HUES64 (cell line): ENCODE measurements at regions not wholly inside any gene's neighbourhood (a gene's known extent, or its start where the extent isn't known, plus 50 kb on each side); places are given as distances from the start of the nearest gene placed in this dataset.
"Not testable (repeated sequence)": the region's sequence is repeated elsewhere in the genome, so short reads cannot be mapped to it uniquely, and the experiment has no call there.

Source experiments
- H3K27ac ChIP-seq: 2 replicates; pipeline ENCODE4 v1.7.0; 2013; ENCODE audit warnings: low read depth, low read length, inconsistent platforms
- H3K27me3 ChIP-seq: 2 replicates; pipeline ENCODE4 v1.6.1; 2013; ENCODE audit warnings: mild to moderate bottlenecking, low read length; ENCODE audit not compliant: insufficient read depth
- H3K36me3 ChIP-seq: 2 replicates; pipeline ENCODE4 v1.6.1; 2013; ENCODE audit warnings: mild to moderate bottlenecking, low read length; ENCODE audit not compliant: insufficient read depth
- H3K4me1 ChIP-seq: 2 replicates; pipeline ENCODE4 v1.6.1; 2013; ENCODE audit warnings: mild to moderate bottlenecking, low read length, moderate library complexity; ENCODE audit not compliant: insufficient read depth
- H3K4me3 ChIP-seq: 2 replicates; pipeline ENCODE4 v1.5.1; 2013; ENCODE audit warnings: mild to moderate bottlenecking, low read length, moderate library complexity
- H3K9ac ChIP-seq: 2 replicates; pipeline ENCODE4 v1.6.1; 2013; ENCODE audit warnings: mild to moderate bottlenecking, low read depth, low read length
- H3K9me3 ChIP-seq: 2 replicates; pipeline ENCODE4 v1.6.1; 2013; ENCODE audit warnings: low read depth, low read length; ENCODE audit not compliant: insufficient read depth
- WGBS: fragments of 150-250, 120-280 bp; methylation state at CpG from one replicate; pipeline ENCODE4 v1.1.7; 2013; ENCODE audit warnings: missing lambda C conversion rate; 5-methylcytosine and 5-hydroxymethylcytosine counted together

GRCh38 chr1:29590583-29591565, 354.6 kb downstream of the PTPRU start:
- H3K9ac ChIP-seq = no peak overlapping the region
- H3K4me1 ChIP-seq = no peaks in the 10 kb centered on the region
- H3K9me3 ChIP-seq = no peaks in the 10 kb centered on the region
- no peaks in the 10 kb centered on the region for H3K36me3 ChIP-seq
- H3K27ac ChIP-seq = no peak overlapping the region
- H3K27me3 ChIP-seq = no peaks in the 10 kb centered on the region
- no peak overlapping the region for H3K4me3 ChIP-seq
- 80% methylated on average over 10 of the region's 10 CpGs for WGBS

GRCh38 chr1:29589716-29590115, 353.4 kb downstream of the PTPRU start:
- 90% methylated on average over 2 of the region's 3 CpGs for WGBS
- H3K4me3 ChIP-seq, H3K36me3 ChIP-seq, H3K9me3 ChIP-seq, H3K27ac ChIP-seq, H3K9ac ChIP-seq, H3K4me1 ChIP-seq, H3K27me3 ChIP-seq: not testable (repeated sequence)

- Histone ChIP-seq H3K36me3 (no peaks in the 10 kb centered on the region), H3K27ac (no peak overlapping the region), H3K4me3 (no peak overlapping the region), H3K9me3 (no peaks in the 10 kb centered on the region), H3K9ac (no peak overlapping the region), H3K4me1 (no peaks in the 10 kb centered on the region), H3K27me3 (no peaks in the 10 kb centered on the region)
- WGBS = 88% methylated on average over 3 of the region's 4 CpGs
These were observed 350.8 kb downstream of the PTPRU start for GRCh38 chr1:29586991-29587745.

DNA sequence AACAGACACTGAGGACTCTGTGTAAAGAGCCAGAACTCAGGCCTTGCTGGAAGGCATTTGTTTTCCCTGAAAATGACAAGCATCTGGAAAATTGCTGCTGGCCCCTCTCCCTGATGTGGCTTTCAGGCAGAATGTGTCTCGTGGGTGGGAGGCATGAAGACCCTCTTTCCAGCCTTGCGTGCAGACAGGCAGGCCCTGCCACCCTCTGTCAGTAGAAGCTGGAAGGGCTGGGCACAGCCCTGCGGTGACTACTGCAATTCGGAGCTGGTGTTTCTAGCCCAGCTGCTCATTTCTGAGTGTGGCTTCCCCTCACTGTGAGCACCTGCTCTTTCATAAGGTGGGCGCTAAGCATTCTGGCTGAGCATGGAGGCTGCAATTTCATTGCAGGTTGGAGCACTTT, 349.9 kb downstream of the PTPRU start:
- no peaks in the 10 kb centered on the region for H3K36me3 ChIP-seq
- no peaks in the 10 kb centered on the region for H3K27me3 ChIP-seq
- WGBS = 96% methylated on average over 5 of the region's 5 CpGs

DNA sequence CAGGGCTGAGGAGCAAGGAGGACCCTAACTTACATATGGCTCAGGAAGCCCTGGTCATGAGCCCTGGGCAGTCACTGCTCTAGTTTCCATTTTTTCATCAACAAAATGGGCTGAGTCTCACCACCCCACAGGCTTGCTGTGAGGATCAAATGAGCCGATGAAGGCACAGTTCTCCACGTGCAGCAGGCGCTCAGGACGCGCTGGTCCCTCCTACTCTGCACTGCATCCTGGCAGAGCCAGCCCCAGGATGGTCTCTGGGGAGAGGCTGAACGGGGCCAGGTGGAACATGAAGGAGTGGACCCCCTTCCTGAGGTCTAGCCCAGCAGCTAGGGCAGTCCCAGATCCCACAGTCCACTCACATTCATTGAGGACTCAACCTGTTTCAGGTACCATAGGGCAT, 349.3 kb downstream of the PTPRU start:
- H3K4me1 ChIP-seq = no peaks in the 10 kb centered on the region
- no peak overlapping the region for H3K4me3 ChIP-seq
- H3K27ac ChIP-seq = no peak overlapping the region
- WGBS = 91% methylated on average over 6 of the region's 6 CpGs
- no peak overlapping the region for H3K9ac ChIP-seq
- no peaks in the 10 kb centered on the region for H3K27me3 ChIP-seq
- H3K9me3 ChIP-seq = no peaks in the 10 kb centered on the region
- no peaks in the 10 kb centered on the region for H3K36me3 ChIP-seq

More for the DNA sequence above, 349.9 kb downstream of the PTPRU start:
- Histone ChIP-seq H3K9me3 (no peaks in the 10 kb centered on the region), H3K9ac (no peak overlapping the region), H3K4me3 (no peak overlapping the region), H3K27ac (no peak overlapping the region), H3K4me1 (no peaks in the 10 kb centered on the region)

DNA sequence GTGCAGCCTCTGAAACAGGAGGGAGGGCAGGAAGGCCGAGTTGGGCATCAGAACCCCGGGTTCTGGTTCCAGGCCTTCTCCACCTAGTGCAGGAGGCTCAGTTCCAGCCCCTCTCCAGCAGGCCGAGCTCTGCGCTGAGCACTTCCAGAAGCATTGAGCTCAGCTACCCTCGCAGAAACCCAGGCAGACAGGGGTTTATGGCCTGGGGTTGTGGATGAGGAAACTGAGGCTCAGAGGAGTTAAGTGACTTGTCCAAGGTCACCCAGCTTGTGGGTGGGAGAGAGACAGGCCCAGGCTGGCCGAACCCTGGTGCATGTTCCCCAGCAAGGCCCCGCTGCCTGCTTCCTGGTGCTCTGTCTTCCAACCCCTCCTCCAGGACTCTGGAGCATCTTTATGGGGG, 348.9 kb downstream of the PTPRU start:
- WGBS = 90% methylated on average over 7 of the region's 7 CpGs
- H3K27me3 ChIP-seq = no peaks in the 10 kb centered on the region
- no peak overlapping the region for H3K4me3 ChIP-seq
- no peaks in the 10 kb centered on the region for H3K36me3 ChIP-seq
- H3K27ac ChIP-seq = no peak overlapping the region
- H3K4me1 ChIP-seq = no peaks in the 10 kb centered on the region
- H3K9me3 ChIP-seq = no peaks in the 10 kb centered on the region
- no peak overlapping the region for H3K9ac ChIP-seq

DNA sequence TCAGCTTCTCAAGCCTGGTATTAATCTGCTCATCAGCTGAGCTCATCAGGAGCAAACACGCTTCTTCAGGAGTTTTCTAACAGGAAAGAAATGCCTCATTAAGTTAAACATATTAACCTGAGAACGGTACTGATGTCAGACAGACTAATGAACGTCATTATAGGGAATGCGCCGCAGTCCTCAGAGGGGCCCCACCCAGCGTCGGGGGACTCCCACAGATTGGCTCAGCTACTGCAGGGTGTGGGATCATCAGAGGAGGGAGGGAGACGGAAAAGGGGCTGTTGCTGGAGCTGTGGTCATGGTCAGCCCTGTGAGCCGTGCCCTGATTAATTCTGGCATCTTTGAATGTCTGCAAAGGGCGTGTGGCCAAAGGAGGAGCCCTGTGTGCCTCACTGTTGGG, 348.5 kb downstream of the PTPRU start:
- no peaks in the 10 kb centered on the region for H3K27me3 ChIP-seq
- H3K4me1 ChIP-seq = no peaks in the 10 kb centered on the region
- H3K36me3 ChIP-seq = no peaks in the 10 kb centered on the region
- WGBS = 83% methylated on average over 10 of the region's 10 CpGs
- no peaks in the 10 kb centered on the region for H3K9me3 ChIP-seq
- no peak overlapping the region for H3K4me3 ChIP-seq
- no peak overlapping the region for H3K9ac ChIP-seq
- H3K27ac ChIP-seq = no peak overlapping the region

DNA sequence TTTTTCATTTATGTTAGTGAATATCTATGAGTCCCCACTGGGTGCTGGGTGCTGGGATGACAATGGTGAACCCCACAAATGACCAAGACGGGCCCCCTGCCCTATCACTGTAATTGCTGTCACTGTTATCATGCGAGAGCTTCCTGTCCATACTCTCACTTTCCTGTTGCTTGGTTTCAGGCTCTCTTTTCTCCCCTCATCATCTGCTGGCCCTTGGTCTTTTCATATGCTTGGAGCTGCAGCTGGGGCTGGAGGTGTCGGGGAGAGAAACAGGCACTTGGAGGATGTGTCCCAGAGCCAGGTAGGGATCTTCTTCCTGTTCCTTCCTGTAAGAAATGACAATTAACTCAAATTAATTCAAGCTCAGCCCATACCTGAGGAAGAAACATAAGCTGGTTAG, 348.0 kb downstream of the PTPRU start:
- Histone ChIP-seq H3K9me3 (no peaks in the 10 kb centered on the region), H3K36me3 (no peaks in the 10 kb centered on the region), H3K4me3 (no peak overlapping the region), H3K4me1 (no peaks in the 10 kb centered on the region), H3K9ac (no peak overlapping the region), H3K27me3 (no peaks in the 10 kb centered on the region), H3K27ac (no peak overlapping the region)
- 83% methylated on average over 3 of the region's 3 CpGs for WGBS

DNA sequence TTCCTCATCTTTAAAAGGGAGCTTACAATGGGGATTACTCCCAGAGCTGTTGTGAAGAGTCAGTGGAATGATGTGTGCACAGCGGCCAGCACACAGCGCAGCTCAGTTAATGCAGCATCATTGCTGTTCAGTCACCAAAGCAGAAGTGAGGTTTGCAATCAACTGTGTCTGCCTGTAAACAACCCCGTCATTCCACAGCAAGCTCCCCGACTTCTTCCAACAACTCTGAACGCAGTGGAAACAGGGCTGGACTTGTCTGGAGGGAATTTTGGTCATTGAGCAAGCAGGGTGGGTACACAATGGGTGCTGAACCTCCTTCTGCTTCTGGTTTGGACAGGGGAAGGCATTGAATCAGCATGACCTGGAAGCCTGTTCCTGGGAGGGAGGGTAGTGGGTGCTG, 347.4 kb downstream of the PTPRU start:
- 96% methylated on average over 5 of the region's 5 CpGs for WGBS
- no peaks in the 10 kb centered on the region for H3K9me3 ChIP-seq
- H3K4me1 ChIP-seq = peaks cover 2% of the 10 kb centered on the region; the same call in 1 of the 2 replicates
- no peak overlapping the region for H3K9ac ChIP-seq
- no peak overlapping the region for H3K4me3 ChIP-seq
- no peak overlapping the region for H3K27ac ChIP-seq
- H3K27me3 ChIP-seq = no peaks in the 10 kb centered on the region
- H3K36me3 ChIP-seq = no peaks in the 10 kb centered on the region

GRCh38 chr1:29581256-29581655, 344.9 kb downstream of the PTPRU start:
- H3K9ac ChIP-seq = no peak overlapping the region
- no peaks in the 10 kb centered on the region for H3K36me3 ChIP-seq
- H3K27ac ChIP-seq = no peak overlapping the region
- H3K27me3 ChIP-seq = no peaks in the 10 kb centered on the region
- WGBS = 96% methylated on average over 4 of the region's 4 CpGs
- H3K4me3 ChIP-seq = no peak overlapping the region
- H3K4me1 ChIP-seq = peaks cover 10% of the 10 kb centered on the region; the same call in 1 of the 2 replicates
- no peaks in the 10 kb centered on the region for H3K9me3 ChIP-seq

DNA sequence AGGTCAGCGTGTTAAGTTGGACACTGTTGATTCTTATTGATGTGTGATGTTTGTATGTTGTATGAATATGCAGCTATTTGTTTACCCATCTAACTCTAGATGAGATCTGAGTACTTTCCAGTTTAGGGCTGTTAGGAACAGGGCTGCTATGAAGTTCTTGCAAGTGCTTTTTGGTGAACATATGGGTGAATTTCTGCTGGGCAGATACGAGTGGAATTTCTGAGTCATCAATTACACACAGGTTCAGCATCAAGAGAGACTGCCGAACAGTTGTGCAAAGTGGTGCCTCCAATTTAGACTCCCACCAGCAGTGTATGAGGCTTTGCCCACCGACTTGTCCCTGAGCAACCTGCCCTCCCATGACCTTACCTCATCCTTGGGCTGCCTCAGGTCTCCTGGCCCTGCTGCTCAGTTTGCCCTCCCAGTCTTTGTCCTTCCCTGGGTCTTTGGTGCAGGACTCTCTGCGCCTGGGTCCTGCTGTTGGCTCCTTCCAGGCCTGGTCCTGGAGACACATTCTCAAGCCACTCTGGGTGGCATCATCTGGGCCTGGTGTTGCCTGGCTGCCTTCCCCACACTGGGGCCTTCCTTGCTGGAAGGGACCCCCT, 343.6 kb downstream of the PTPRU start:
- WGBS = 92% methylated on average over 5 of the region's 5 CpGs

More for the DNA sequence above, 343.6 kb downstream of the PTPRU start:
- Histone ChIP-seq H3K36me3 (no peaks in the 10 kb centered on the region), H3K27me3 (no peaks in the 10 kb centered on the region), H3K27ac (no peak overlapping the region), H3K4me3 (no peak overlapping the region), H3K9ac (no peak overlapping the region), H3K4me1 (peaks cover 10% of the 10 kb centered on the region; the same call in 1 of the 2 replicates), H3K9me3 (no peaks in the 10 kb centered on the region)
